SK-N-SH treated with all-trans-retinoic acid at 6 μM for 48 hours (cell line): ENCODE measurements at regions not wholly inside any gene's neighbourhood (a gene's known extent, or its start where the extent isn't known, plus 50 kb on each side); places are given as distances from the start of the nearest gene placed in this dataset.

ENCODE experiments used
- ATAC-seq: fragments of 200-7000 bp; cut with Tn5 transposase; 3 replicates; pipeline ENCODE4 v1.9.1; 2020; ENCODE audit warnings: mild to moderate bottlenecking, moderate library complexity
- ARNTL ChIP-seq: fragments of 450-650 bp; formaldehyde crosslinking; IDR thresholded peaks from 2 replicates; pipeline ENCODE4 v1.5.0; 2020; ENCODE audit warnings: low read depth, mild to moderate bottlenecking, moderate library complexity, borderline replicate concordance
- BACH2 ChIP-seq: fragments of 250-450 bp; sonication (Bioruptor Pico); IDR thresholded peaks from 2 replicates; pipeline ENCODE4 v1.9.0; 2021; ENCODE audit warnings: mild to moderate bottlenecking, borderline replicate concordance
- CREB5 ChIP-seq: fragments of 250-450 bp; sonication (Bioruptor Pico); IDR thresholded peaks from 2 replicates; pipeline ENCODE4 v1.5.1; 2020; ENCODE audit warnings: low read depth, mild to moderate bottlenecking, moderate library complexity
- CSDC2 ChIP-seq: fragments of 250-450 bp; sonication (Bioruptor Pico); IDR thresholded peaks from 2 replicates; pipeline ENCODE4 v1.5.0; 2020; ENCODE audit warnings: mild to moderate bottlenecking, moderate library complexity
- ESRRG ChIP-seq: fragments of 250-450 bp; sonication (Bioruptor Pico); IDR thresholded peaks from 2 replicates; pipeline ENCODE4 v1.6.1; 2021; ENCODE audit warnings: mild to moderate bottlenecking
- GLIS3 ChIP-seq: fragments of 250-450 bp; sonication (Bioruptor Pico); IDR thresholded peaks from 2 replicates; pipeline ENCODE4 v1.5.0; 2020; ENCODE audit warnings: mild to moderate bottlenecking, moderate library complexity
- ISL1 ChIP-seq: fragments of 250-450 bp; sonication (Bioruptor Pico); IDR thresholded peaks from 2 replicates; pipeline ENCODE4 v2.1.2; 2022; ENCODE audit warnings: mild to moderate bottlenecking, moderate library complexity
- PPARA ChIP-seq: fragments of 250-450 bp; sonication (Bioruptor Pico); IDR thresholded peaks from 2 replicates; pipeline ENCODE4 v1.5.0; 2020; ENCODE audit warnings: mild to moderate bottlenecking, borderline replicate concordance
- RARB ChIP-seq: fragments of 250-450 bp; sonication (Bioruptor Pico); IDR thresholded peaks from 2 replicates; pipeline ENCODE4 v1.8.0; 2021; ENCODE audit warnings: mild to moderate bottlenecking, moderate library complexity
- TCF4 ChIP-seq: fragments of 250-450 bp; sonication (Bioruptor Pico); IDR thresholded peaks from 2 replicates; pipeline ENCODE4 v1.8.0; 2021; ENCODE audit warnings: mild to moderate bottlenecking, moderate library complexity, borderline replicate concordance
- TOX ChIP-seq: fragments of 250-450 bp; sonication (Bioruptor Pico); IDR thresholded peaks from 2 replicates; pipeline ENCODE4 v1.8.0; 2021; ENCODE audit warnings: mild to moderate bottlenecking, moderate library complexity, borderline replicate concordance
- TSHZ2 ChIP-seq: fragments of 250-450 bp; sonication (Bioruptor Pico); IDR thresholded peaks from 2 replicates; pipeline ENCODE4 v1.5.0; 2020; ENCODE audit warnings: mild to moderate bottlenecking, moderate library complexity
- ZC3H10 ChIP-seq: fragments of 250-450 bp; sonication (Bioruptor Pico); IDR thresholded peaks from 2 replicates; pipeline ENCODE4 v1.5.1; 2021; ENCODE audit warnings: mild to moderate bottlenecking, moderate library complexity
- ZFP3 ChIP-seq: fragments of 250-450 bp; sonication (Bioruptor Pico); IDR thresholded peaks from 2 replicates; pipeline ENCODE4 v1.5.0; 2020; ENCODE audit warnings: mild to moderate bottlenecking, moderate library complexity
- ZFP30 ChIP-seq: fragments of 450-650 bp; formaldehyde crosslinking; IDR thresholded peaks from 2 replicates; pipeline ENCODE4 v1.5.0; 2022; ENCODE audit warnings: mild to moderate bottlenecking, moderate library complexity
- ZNF565 ChIP-seq: fragments of 450-650 bp; formaldehyde crosslinking; conservative IDR thresholded peaks from 2 replicates; pipeline ENCODE4 v1.5.0; 2020; ENCODE audit warnings: low read depth, mild to moderate bottlenecking, moderate library complexity
- ZNF70 ChIP-seq: fragments of 450-650 bp; formaldehyde crosslinking; IDR thresholded peaks from 2 replicates; pipeline ENCODE4 v1.5.0; 2020; ENCODE audit warnings: mild to moderate bottlenecking, moderate library complexity
- ZNF8 ChIP-seq: fragments of 450-650 bp; formaldehyde crosslinking; IDR thresholded peaks from 2 replicates; pipeline ENCODE4 v1.5.0; 2020; ENCODE audit warnings: mild to moderate bottlenecking, moderate library complexity
- TF ChIP-seq, protein P1 (sequence below): fragments of 250-450 bp; sonication (Bioruptor Pico); IDR thresholded peaks from 2 replicates; pipeline ENCODE4 v1.5.1; 2021; ENCODE audit warnings: mild to moderate bottlenecking, moderate library complexity
- TF ChIP-seq, protein P2 (sequence below): fragments of 250-450 bp; sonication (Bioruptor Pico); IDR thresholded peaks from 2 replicates; pipeline ENCODE4 v1.8.0; 2020; ENCODE audit warnings: mild to moderate bottlenecking, moderate library complexity, borderline replicate concordance

GRCh38 chr6:117194978-117195377, 70.4 kb upstream of the VGLL2 start:
- TF ChIP-seq, protein P1, sequence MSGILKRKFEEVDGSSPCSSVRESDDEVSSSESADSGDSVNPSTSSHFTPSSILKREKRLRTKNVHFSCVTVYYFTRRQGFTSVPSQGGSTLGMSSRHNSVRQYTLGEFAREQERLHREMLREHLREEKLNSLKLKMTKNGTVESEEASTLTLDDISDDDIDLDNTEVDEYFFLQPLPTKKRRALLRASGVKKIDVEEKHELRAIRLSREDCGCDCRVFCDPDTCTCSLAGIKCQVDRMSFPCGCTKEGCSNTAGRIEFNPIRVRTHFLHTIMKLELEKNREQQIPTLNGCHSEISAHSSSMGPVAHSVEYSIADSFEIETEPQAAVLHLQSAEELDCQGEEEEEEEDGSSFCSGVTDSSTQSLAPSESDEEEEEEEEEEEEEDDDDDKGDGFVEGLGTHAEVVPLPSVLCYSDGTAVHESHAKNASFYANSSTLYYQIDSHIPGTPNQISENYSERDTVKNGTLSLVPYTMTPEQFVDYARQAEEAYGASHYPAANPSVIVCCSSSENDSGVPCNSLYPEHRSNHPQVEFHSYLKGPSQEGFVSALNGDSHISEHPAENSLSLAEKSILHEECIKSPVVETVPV (CRISPR knock-in tag): no peak
- TF ChIP-seq ESRRG (CRISPR knock-in tag) (no peak), ARNTL (CRISPR knock-in tag) (no peak), TCF4 (no peak), ZNF70 (CRISPR knock-in tag) (no peak), PPARA (CRISPR knock-in tag) (no peak), ZFP30 (CRISPR knock-in tag) (no peak), ZNF8 (CRISPR knock-in tag) (no peak), BACH2 (CRISPR knock-in tag) (no peak), CSDC2 (CRISPR knock-in tag) (no peak), ZC3H10 (CRISPR knock-in tag) (no peak), CREB5 (CRISPR knock-in tag) (no peak), ZFP3 (no peak), ISL1 (CRISPR knock-in tag) (no peak), TSHZ2 (no peak), ZNF565 (CRISPR knock-in tag) (no peak)
- no peak for ATAC-seq

DNA sequence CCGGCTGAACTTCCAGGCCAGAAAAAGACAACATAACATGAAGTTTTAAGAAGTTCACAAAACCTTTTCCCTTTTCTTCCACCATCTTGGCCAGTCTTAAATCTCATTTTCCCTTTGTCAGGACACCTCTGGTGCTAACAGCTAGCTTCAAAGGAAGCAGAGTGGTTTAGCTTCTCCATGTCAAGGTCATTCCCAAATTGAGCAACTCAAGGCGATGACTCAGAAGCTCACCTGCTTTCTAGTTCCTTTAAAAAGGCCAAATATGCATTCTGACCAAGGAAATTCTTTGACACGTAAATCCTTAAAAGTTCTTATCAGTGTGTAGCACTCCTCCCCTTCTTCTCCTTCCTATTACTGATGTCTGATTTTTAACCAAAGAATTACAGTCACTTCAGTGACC, 69.6 kb upstream of the VGLL2 start:
- no peak for ATAC-seq
- no peak for TF ChIP-seq CREB5 (CRISPR knock-in tag)
- TF ChIP-seq TOX (CRISPR knock-in tag): no peak
- no peak for TF ChIP-seq PPARA (CRISPR knock-in tag)
- no peak for TF ChIP-seq ZFP30 (CRISPR knock-in tag)
- no peak for TF ChIP-seq ZNF8 (CRISPR knock-in tag)
- TF ChIP-seq TSHZ2: no peak
- no peak for TF ChIP-seq GLIS3 (CRISPR knock-in tag)
- no peak for TF ChIP-seq ESRRG (CRISPR knock-in tag)
- no peak for TF ChIP-seq TCF4
- TF ChIP-seq ZNF70 (CRISPR knock-in tag): no peak
- no peak for TF ChIP-seq CSDC2 (CRISPR knock-in tag)
- no peak for TF ChIP-seq RARB
- no peak for TF ChIP-seq ZFP3
- no peak for TF ChIP-seq ZC3H10 (CRISPR knock-in tag)
- TF ChIP-seq, protein P2, sequence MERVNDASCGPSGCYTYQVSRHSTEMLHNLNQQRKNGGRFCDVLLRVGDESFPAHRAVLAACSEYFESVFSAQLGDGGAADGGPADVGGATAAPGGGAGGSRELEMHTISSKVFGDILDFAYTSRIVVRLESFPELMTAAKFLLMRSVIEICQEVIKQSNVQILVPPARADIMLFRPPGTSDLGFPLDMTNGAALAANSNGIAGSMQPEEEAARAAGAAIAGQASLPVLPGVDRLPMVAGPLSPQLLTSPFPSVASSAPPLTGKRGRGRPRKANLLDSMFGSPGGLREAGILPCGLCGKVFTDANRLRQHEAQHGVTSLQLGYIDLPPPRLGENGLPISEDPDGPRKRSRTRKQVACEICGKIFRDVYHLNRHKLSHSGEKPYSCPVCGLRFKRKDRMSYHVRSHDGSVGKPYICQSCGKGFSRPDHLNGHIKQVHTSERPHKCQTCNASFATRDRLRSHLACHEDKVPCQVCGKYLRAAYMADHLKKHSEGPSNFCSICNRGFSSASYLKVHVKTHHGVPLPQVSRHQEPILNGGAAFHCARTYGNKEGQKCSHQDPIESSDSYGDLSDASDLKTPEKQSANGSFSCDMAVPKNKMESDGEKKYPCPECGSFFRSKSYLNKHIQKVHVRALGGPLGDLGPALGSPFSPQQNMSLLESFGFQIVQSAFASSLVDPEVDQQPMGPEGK: no peak
- TF ChIP-seq, protein P1 (CRISPR knock-in tag): no peak
- TF ChIP-seq ISL1 (CRISPR knock-in tag): no peak
- TF ChIP-seq, all 23 proteins: peak for 0
